Caco-2 (cell line): ENCODE measurements at regions not wholly inside any gene's neighbourhood (a gene's known extent, or its start where the extent isn't known, plus 50 kb on each side); places are given as distances from the start of the nearest gene placed in this dataset.

ENCODE experiments used
- BruUV-seq: library from RNA; stranded (reverse); fragments of 400-500 nt; replicated peaks from 2 replicates; lab custom pipeline; 2021; lab: Mats Ljungman, UMichigan
- CTCF ChIA-PET: fragments of 300-600 bp; sonication (Branson Sonifier 250); formaldehyde crosslinking; loops from one replicate; lab custom pipeline; 2022; ENCODE audit warnings: antibody characterized with exemption; lab: Charles Lee
- POLR2A ChIA-PET: fragments of 300-600 bp; sonication (Branson Sonifier 250); formaldehyde crosslinking; loops from one replicate; lab custom pipeline; 2022; ENCODE audit warnings: antibody characterized with exemption; lab: Charles Lee
- DNase-seq, 2 experiments: peaks; one replicate each; pipeline versions ENCODE4 v3.0.0 to v3.0.0-alpha.2; 2020 to 2022
- H3K27me3 ChIP-seq: replicated peaks from 2 replicates; pipeline ENCODE4 v1.6.0; 2011; ENCODE audit warnings: low read length; ENCODE audit not compliant: control insufficient read depth, insufficient read depth
- H3K36me3 ChIP-seq: 2 replicates; pipeline ENCODE4 v1.5.1; 2011; ENCODE audit warnings: low read length; ENCODE audit not compliant: control insufficient read depth, insufficient read depth
- H3K4me1 ChIP-seq: fragments of 250-450 bp; sonication (Bioruptor Pico); 2 replicates; pipeline ENCODE4 v1.5.1; 2020; ENCODE audit warnings: mild to moderate bottlenecking
- H3K4me3 ChIP-seq: 2 replicates; pipeline ENCODE4 v1.5.1; 2011; ENCODE audit warnings: low read depth, mild to moderate bottlenecking, control low read depth, low read length
- H3K9me3 ChIP-seq: fragments of 250-450 bp; sonication (Bioruptor Pico); 2 replicates; pipeline ENCODE4 v1.5.1; 2020; ENCODE audit warnings: mild to moderate bottlenecking, moderate library complexity
- H3K27ac Mint-ChIP-seq: one replicate; pipeline ENCODE4 v1.8.0; 2022; ENCODE audit warnings: mixed read lengths; ENCODE audit not compliant: unreplicated experiment
- H3K27me3 Mint-ChIP-seq: one replicate; pipeline ENCODE4 v1.8.0; 2022; ENCODE audit warnings: mixed read lengths; ENCODE audit not compliant: insufficient read depth, unreplicated experiment
- H3K36me3 Mint-ChIP-seq: one replicate; pipeline ENCODE4 v1.8.0; 2022; ENCODE audit warnings: mild to moderate bottlenecking, mixed read lengths; ENCODE audit not compliant: insufficient read depth, unreplicated experiment
- H3K4me1 Mint-ChIP-seq: one replicate; pipeline ENCODE4 v1.8.0; 2022; ENCODE audit warnings: low read depth, mixed read lengths; ENCODE audit not compliant: unreplicated experiment
- H3K4me3 Mint-ChIP-seq: one replicate; pipeline ENCODE4 v1.8.0; 2022; ENCODE audit warnings: mild to moderate bottlenecking, moderate library complexity, mixed read lengths; ENCODE audit not compliant: unreplicated experiment
- H3K9me3 Mint-ChIP-seq: one replicate; pipeline ENCODE4 v1.8.0; 2022; ENCODE audit warnings: mixed read lengths; ENCODE audit not compliant: unreplicated experiment
- intact Hi-C: fragments of 100-400 bp; cut with micrococcal nuclease; formaldehyde crosslinking; loops from one replicate; pipeline ENCODE4 v1.10.0; 2022; ENCODE audit not compliant: unreplicated experiment
- TF ChIP-seq, protein P1 (sequence below), 2 experiments: fragments of 200-600 bp in 1 of 2; IDR thresholded peaks; 1 replicate in 1 of 2; 2 replicates in 1 of 2; pipeline versions ENCODE4 v1.5.1 to v1.8.0; 2011 to 2022; ENCODE audit warnings: antibody characterized with exemption in 1 of 2, control low read depth in 1 of 2, inconsistent platforms in 1 of 2, low read depth in 1 of 2, low read length in 1 of 2, mild to moderate bottlenecking in 1 of 2, moderate library complexity in 1 of 2; ENCODE audit not compliant: insufficient read depth in 1 of 2, severe bottlenecking in 1 of 2, unreplicated experiment in 1 of 2

DNA sequence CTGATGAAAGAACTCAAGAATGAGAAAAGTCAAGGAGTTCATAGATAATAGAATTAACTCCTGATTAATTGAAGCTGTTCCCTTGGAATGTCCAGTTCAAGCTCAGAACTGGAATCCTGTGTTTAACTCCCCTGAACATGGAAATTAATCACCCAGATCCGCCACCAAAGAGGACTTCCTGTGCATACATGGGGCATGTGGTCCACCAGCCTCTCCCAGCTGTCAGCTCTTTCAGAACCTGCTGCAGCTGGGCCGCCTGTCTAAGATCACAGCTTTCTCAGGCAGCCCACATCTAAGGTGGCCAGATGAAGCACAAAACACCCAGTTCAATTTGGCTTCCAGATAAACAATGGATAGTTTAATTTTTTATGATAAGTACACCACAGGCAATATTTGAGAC lies 203.7 kb upstream of the COX10 start:
- BruUV-seq: no TSS peak
- Histone ChIP-seq H3K36me3 (no peaks in the 10 kb centered on the region), H3K4me1 (no peaks in the 10 kb centered on the region), H3K4me3 (no peak overlapping the region), H3K9me3 (no peaks in the 10 kb centered on the region), H3K27me3 (no peaks in the 10 kb centered on the region)
- Mint-ChIP-seq H3K9me3 (peaks cover 13% of the 10 kb centered on the region), H3K4me1 (no peaks in the 10 kb centered on the region), H3K27me3 (no peaks in the 10 kb centered on the region), H3K4me3 (no peak overlapping the region), H3K36me3 (no peaks in the 10 kb centered on the region), H3K27ac (no peak overlapping the region)
- no peak for DNase-seq
- TF ChIP-seq, protein P1, sequence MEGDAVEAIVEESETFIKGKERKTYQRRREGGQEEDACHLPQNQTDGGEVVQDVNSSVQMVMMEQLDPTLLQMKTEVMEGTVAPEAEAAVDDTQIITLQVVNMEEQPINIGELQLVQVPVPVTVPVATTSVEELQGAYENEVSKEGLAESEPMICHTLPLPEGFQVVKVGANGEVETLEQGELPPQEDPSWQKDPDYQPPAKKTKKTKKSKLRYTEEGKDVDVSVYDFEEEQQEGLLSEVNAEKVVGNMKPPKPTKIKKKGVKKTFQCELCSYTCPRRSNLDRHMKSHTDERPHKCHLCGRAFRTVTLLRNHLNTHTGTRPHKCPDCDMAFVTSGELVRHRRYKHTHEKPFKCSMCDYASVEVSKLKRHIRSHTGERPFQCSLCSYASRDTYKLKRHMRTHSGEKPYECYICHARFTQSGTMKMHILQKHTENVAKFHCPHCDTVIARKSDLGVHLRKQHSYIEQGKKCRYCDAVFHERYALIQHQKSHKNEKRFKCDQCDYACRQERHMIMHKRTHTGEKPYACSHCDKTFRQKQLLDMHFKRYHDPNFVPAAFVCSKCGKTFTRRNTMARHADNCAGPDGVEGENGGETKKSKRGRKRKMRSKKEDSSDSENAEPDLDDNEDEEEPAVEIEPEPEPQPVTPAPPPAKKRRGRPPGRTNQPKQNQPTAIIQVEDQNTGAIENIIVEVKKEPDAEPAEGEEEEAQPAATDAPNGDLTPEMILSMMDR (IDR thresholded peaks at IDR 0.05; ENCODE audit: insufficient read depth in 1 of 2, low read depth in 1 of 2, low read length in 1 of 2, severe bottlenecking in 1 of 2, unreplicated experiment in 1 of 2): no peak
- POLR2A ChIA-PET: no interaction called here
- CTCF ChIA-PET: no interaction called here
- intact Hi-C loops: no loop called here

DNA sequence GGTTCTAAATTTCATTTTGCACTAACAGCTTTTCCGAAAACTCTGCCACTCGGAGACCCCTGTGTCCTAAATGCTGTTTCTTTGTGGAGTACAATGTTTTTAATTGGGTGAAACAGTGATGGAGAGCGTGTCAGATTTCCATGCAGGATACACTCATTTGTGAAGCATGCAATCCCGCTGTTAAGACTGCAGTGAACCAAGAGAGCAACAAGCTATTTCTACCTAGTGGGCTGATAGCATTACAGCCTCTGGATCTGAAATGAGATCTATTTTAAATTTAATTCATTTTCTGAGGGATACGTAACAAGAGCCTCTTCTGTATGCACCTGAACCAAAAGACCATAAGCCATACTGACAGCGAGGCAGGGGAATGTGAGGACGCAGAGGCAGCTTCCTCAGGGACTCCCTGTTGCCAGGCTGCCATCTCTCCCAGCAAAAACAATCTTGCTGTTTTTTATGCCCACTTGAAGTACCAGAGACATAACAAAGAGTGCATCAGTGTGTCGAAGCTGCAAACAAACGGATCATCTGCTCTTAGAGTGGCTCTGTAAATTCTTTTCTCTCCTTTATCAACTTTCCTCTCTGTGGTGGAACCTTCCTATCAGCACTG lies 199.9 kb upstream of the COX10 start:
- POLR2A ChIA-PET: no interaction called here
- peaks cover 7% of the 10 kb centered on the region for H3K4me1 Mint-ChIP-seq
- no peaks in the 10 kb centered on the region for H3K36me3 ChIP-seq
- no peaks in the 10 kb centered on the region for H3K36me3 Mint-ChIP-seq
- H3K27me3 Mint-ChIP-seq: no peaks in the 10 kb centered on the region
- H3K4me3 ChIP-seq: no peak overlapping the region
- TF ChIP-seq, protein P1 (IDR thresholded peaks at IDR 0.05; ENCODE audit: insufficient read depth in 1 of 2, low read depth in 1 of 2, low read length in 1 of 2, severe bottlenecking in 1 of 2, unreplicated experiment in 1 of 2): no peak
- peaks cover 13% of the 10 kb centered on the region for H3K9me3 Mint-ChIP-seq
- no peaks in the 10 kb centered on the region for H3K9me3 ChIP-seq
- H3K27ac Mint-ChIP-seq: no peak overlapping the region
- CTCF ChIA-PET: no interaction called here
- BruUV-seq: no TSS peak
- DNase-seq: no peak
- no peaks in the 10 kb centered on the region for H3K27me3 ChIP-seq
- intact Hi-C loops: no loop called here
- H3K4me1 ChIP-seq: no peaks in the 10 kb centered on the region
- H3K4me3 Mint-ChIP-seq: no peak overlapping the region

DNA sequence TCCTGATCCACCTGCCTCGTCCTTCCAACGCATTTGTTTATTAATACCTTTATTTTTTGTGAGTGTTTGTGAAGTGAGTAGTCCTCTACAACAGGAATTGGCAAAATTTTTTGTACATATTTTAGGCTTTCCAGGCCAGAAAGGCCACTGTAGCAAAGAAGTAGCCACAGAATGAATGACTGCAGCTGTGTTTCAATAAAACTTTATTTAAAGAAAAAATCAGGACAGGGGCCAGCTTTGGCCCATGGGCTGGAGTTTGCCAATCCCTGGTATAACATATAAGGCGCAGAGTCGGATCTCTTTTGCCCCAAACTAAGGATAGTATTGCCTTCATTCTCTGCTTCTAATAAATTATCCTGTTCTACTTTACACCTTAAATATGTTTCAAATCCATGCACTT lies 198.0 kb upstream of the COX10 start:
- H3K9me3 Mint-ChIP-seq: peaks cover 13% of the 10 kb centered on the region
- no peaks in the 10 kb centered on the region for H3K9me3 ChIP-seq
- H3K4me1 ChIP-seq: no peaks in the 10 kb centered on the region
- H3K27me3 ChIP-seq: no peaks in the 10 kb centered on the region
- H3K36me3 Mint-ChIP-seq: no peaks in the 10 kb centered on the region
- no peaks in the 10 kb centered on the region for H3K27me3 Mint-ChIP-seq
- CTCF ChIA-PET: no interaction called here
- POLR2A ChIA-PET: no interaction called here
- DNase-seq: no peak
- no TSS peak for BruUV-seq
- no peak overlapping the region for H3K4me3 Mint-ChIP-seq
- H3K4me3 ChIP-seq: no peak overlapping the region
- TF ChIP-seq, protein P1 (IDR thresholded peaks at IDR 0.05; ENCODE audit: insufficient read depth in 1 of 2, low read depth in 1 of 2, low read length in 1 of 2, severe bottlenecking in 1 of 2, unreplicated experiment in 1 of 2): no peak
- intact Hi-C loops: no loop called here
- H3K36me3 ChIP-seq: no peaks in the 10 kb centered on the region
- peaks cover 7% of the 10 kb centered on the region for H3K4me1 Mint-ChIP-seq
- no peak overlapping the region for H3K27ac Mint-ChIP-seq
